GDM1 (cell line): ENCODE measurements at regions not wholly inside any gene's neighbourhood (a gene's known extent, or its start where the extent isn't known, plus 50 kb on each side); places are given as distances from the start of the nearest gene placed in this dataset.

Experiments
- DNase-seq: peaks from one replicate; lab custom pipeline; 2025; lab: John Stamatoyannopoulos, UW

DNA sequence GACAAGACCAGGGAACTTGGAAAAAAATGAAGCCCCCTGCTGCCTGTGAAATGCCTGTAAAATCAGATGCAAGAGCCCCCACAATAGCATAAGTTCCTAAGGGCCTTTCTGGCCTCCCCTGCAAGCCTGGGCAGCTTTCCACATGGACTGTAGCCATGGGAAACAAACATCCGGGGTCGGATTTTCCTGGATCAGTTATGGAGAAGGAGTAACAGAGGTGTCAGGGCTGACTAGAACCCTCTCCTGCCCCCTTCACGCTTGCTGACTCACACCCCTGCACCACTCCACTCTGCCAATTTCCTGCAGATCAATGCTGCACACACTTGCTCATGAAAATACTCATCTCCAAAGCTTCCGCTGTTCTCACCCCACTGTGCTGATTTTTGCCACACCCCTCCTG is 258.6 kb downstream of the CBLN1 start:
- DNase-seq: no peak

GRCh38 chr16:49022351-49022963 is 259.2 kb downstream of the CBLN1 start:
- no peak for DNase-seq

- DNase-seq: no peak
These were observed 260.5 kb downstream of the CBLN1 start for GRCh38 chr16:49021136-49021535.

DNA sequence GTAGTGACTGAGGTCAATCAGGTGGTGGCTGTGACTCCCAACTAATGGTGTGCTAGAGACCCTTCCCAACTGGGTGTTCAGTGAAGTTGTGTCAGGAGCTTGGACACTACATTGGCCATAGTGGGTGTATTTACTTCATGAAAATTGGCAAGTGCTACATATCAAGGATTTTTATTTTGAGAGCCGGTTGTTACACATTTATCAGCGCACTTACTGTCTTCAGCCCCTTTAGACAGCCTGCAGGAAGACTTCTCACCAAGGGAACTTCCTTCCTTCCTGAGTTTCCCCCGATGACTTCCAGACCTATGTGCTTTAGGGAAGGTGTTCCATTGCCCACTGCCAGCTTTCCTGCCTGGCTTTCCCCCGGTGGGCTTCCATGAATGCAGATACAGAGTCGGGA is 261.2 kb downstream of the CBLN1 start:
- no peak for DNase-seq

GRCh38 chr16:49019831-49020230 is 261.8 kb downstream of the CBLN1 start:
- DNase-seq: no peak

DNA sequence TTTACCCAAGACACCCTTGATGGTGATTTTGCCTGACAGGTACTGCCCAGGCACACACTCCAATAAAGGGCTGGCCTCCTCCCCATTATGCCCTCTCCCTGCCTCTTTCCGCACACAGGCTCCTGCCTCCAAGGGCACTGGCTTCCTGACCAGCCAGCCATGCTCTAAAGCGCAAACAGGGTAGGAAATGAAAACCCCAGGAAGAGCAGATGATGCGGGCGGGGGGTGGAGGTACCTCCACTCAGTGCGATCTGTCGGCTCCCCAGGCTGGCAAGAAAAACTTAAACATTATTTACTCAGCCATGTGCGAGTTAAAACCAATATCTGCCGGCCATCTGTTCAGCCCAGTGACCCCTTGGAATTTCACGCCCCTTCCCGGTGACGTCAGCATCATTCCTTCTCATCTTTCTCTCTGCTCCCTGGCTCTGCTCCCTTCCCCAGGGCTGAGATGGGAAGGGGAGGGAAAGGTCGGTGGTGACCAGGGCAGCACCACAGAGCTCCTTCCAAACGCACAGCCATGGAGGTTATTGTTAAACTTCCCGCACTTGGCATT is 262.5 kb downstream of the CBLN1 start:
- DNase-seq: no peak

DNA sequence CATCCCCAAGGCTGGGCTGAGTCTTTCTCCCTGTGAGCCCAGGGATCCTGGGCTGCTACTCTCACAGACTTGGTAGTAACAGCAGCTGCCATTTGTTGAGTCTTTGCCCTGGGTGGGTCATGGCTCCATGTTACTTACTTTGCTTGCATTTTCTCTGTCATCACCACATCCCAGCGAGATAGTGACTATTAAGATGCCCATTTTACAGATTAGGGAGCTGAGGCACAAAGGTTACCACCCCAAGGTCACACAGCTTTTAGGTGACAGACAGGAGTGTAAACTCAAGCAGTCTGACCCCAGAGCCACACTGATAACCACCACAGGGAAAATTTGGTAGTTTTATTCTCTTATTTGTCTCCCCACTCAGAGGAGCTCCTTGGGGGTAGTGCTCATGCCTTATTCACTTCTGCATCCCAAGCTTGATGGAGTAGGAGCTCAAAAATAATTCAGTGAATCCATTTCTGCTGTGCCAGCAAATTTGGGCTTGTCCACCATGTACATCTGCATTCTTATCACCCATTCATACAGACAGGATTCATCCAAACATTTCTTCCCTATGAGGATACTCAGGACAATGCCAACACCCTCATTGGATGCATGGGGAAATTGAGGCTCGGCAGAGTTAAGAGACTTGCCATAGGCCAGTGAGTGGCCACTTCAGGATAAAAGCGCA is 263.2 kb downstream of the CBLN1 start:
- DNase-seq: no peak

DNA sequence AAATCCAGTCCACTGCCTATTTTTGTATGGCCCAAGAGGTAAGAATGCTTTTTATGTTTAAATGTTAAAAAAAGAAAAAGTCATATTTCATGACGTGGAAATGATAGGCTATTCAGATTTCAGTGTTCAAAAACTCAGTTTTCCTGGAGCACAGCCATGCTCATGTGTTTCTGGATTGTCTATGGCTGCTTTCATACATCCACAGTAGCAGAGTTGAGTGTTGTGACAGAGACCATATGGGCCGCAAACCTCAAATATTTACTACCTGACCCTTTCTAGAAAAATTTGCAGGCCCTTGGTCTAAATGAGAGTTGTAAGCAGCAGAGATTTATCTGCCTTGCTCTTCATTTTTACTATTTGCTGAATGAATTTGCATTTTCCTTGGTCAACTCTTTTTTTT is 264.1 kb downstream of the CBLN1 start:
- DNase-seq: no peak

DNA sequence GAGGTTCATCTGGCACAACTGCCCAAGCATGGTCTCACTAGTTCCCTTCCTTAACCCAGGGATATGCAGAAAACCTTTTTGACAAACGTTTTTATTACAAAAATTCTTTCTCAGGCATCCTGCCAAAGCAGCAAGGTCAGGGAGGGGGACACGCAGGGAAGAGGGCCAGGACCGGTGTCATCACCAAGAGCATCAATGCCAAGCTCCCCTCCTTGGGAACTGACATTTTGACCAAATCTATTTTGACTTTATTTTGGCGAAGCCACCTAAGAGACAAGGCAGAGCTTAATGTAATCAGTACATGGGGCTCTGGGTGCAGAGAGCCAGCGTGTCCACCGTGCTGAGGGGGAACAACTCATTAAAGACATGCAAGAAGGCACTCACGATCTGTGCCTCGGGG is 265.2 kb downstream of the CBLN1 start:
- DNase-seq: no peak

DNA sequence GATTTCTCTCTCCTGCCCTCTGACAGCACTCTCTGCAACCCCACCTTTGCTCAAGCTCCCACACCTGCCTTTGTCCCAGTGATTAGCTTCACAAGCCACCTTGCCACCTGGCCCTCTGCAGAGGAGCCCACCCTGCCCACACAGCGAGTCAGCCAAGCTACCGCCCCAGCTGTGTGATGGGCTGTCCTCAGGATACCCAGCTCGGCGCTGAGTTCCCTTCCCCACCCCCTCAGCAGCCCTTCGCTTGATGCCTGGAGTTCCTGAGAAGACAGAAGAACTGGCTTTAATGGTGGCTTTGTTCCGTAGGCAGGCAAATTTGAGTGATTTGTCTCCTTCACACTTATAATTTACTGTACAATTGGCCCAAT is 266.4 kb downstream of the CBLN1 start:
- DNase-seq: no peak

DNA sequence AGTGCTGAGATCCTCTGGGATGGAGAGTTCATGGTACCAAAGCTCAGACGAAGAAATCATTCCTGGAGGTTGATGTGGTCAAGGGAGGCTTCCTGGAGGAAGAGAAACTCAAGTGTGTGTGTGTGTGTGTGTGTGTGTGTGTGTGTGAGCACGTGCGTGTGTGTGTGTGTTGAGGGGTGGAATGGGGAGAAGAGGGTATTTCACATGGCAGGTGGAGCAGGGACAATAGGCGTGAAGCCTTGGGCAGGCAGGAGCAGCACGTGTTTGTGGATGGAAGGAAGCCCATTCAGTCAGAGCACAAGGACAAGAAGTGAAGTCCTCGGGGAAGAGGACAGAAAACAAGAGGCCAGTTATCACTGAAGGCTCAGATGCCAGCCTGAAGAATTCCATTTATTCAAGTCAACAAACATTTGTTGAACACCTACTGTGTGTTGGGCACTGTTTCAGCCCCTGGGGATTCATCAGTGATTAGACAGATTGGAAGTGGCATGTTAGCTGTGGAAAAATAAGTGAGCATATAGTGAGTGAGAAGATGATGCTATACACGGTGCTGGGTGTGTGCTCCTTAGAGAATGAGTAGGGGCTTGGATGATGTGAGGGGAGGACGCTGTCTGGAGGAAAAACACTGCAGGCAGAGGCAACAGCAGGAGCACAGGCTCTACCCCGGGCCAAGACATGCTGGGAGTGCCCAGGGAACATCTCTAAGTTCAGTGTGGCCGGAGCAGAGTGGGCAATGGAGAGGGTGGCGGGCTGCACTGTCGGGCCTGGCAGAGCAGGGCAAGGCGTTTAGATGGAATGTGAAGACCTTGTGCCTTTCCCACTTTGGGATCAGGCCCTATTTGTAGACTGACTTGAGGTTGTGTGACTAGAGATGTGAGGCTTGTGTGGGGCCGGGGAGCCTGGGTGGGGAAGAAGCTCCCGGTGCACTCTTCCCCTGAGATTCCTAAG is 267.1 kb downstream of the CBLN1 start:
- DNase-seq: no peak

- no peak for DNase-seq
These were observed 267.9 kb downstream of the CBLN1 start for GRCh38 chr16:49013727-49014080.

- no peak for DNase-seq
These were observed 268.5 kb downstream of the CBLN1 start for GRCh38 chr16:49012961-49013726.

DNA sequence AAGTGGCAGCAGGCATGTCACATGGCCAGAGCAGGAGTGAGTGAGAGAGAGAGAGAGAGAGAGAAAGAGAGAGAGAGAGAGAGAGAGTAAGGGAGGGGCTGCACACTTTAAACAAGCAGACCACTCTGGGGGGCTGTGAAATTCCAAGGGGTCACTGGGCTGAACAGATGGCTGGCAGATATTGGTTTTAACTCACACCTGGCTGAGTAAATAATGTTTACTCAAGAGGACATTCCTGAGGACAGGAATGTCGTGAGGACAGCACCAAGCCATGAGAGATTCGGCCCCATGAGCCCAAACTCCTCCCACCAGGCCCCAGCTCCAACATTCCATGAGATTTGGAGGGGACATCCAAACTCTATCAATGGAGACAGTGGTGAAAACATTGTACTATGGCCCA is 269.7 kb downstream of the CBLN1 start:
- DNase-seq: no peak

- no peak for DNase-seq
These were observed 270.8 kb downstream of the CBLN1 start for GRCh38 chr16:49010879-49011278.

DNA sequence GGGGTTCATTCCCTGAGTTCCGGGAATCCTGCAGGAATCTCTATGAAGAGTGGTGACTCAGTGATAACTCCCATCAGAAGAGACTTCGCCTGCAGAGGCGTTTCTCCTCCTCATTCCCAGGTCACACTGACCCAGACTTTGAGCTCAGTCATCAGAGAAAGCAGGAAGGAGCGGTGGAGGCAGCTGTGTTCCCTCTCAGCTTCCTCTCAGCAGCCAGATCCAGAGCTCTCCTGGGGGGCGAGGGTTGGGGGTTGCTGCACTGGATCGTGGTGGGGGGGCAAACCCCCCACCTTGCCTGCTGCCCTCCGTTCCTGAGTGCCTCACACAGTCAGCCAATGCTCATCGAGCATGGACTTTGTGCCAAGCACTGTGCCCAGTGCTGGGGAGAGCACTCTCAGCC is 271.2 kb downstream of the CBLN1 start:
- no peak for DNase-seq

DNA sequence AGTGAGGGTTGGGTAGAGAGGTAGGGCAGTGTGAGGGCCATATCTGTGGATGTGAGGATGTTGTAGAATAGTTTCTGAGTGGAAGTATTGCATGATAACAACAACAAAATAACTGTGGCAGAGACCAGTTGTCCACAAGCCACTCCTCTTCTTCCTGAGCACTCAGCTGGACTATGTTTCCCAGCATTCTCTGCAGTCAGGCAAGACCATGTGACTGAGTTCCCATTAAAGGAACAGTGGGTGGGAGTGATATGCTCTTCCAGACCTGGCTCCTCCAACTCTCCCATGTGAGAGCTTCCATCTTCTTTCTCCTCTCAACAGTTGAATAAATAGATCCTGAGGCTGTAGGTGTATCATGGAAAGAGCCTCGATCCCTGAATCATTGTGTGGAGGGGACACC is 272.4 kb downstream of the CBLN1 start:
- no peak for DNase-seq

DNA sequence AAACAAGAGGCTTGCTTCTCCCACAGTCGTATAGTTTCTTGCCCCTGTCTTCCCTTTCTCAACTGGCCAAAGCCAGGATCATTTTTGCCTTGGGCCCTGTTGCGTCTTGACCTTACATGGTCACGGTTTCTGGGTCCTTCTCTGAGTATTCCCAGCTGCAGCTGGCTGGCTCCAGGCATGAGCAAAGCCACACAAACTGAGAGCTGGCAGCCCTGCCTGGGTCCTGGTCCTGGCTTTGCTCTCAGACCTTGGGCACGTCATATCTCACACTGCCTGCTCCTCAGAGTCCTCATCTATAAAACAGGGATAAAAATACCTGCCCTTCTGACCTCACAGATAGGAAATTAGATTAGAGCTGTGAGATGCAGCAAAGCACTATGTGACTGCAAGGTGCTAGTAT is 277.6 kb downstream of the CBLN1 start:
- no peak for DNase-seq

GRCh38 chr16:49003022-49003421 is 278.6 kb downstream of the CBLN1 start:
- DNase-seq: no peak

GRCh38 chr16:49000594-49000993 is 281.0 kb downstream of the CBLN1 start:
- no peak for DNase-seq

DNA sequence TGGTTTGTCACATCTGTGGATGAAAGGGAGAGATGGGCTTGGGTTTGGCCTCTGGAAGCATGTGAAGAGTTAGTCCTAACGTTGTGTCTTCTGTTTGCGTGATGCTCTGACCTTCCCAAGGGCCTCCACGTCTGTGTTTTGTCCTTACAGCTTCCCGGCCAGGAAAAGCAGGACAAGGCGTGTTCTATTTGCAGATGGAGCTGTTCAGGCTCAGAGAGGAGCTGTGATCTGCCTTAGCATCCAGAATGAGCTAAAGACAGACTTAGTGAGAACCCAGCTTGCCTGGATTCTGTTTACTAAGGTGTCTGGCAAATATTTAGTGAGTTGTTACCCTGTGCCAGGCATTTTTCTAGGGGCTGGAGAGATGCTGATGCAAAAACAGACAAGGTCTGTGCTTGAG is 282.1 kb downstream of the CBLN1 start:
- DNase-seq: no peak

- DNase-seq: no peak
These were observed 282.6 kb downstream of the CBLN1 start for GRCh38 chr16:48999044-48999443.
